Cardiac fibroblast (primary cell): ENCODE measurements at regions not wholly inside any gene's neighbourhood (a gene's known extent, or its start where the extent isn't known, plus 50 kb on each side); places are given as distances from the start of the nearest gene placed in this dataset.
A peak's percentile ranks its signal among the peaks of the same experiment; 100 is the strongest.
"Not testable (repeated sequence)": the region's sequence is repeated elsewhere in the genome, so short reads cannot be mapped to it uniquely, and the experiment has no call there.

ENCODE experiments used
- DNase-seq, 2 donors: peaks; one replicate each; pipeline versions ENCODE4 v3.0.0 to v3.0.0-alpha.2; 2010; ENCODE audit warnings: low read depth in 2 of 2
- H3K4me3 ChIP-seq, 2 donors: replicated peaks in 1 of 2; 1 replicate in 1 of 2; 2 replicates in 1 of 2; pipeline ENCODE4 v1.5.1; 2011; ENCODE audit warnings: low read depth in 2 of 2, low read length in 2 of 2, mild to moderate bottlenecking in 2 of 2, moderate library complexity in 1 of 2
- CTCF ChIP-seq: IDR thresholded peaks from one replicate; pipeline ENCODE4 v1.5.1; 2011; ENCODE audit warnings: low read depth, mild to moderate bottlenecking, low read length, inconsistent platforms

DNA sequence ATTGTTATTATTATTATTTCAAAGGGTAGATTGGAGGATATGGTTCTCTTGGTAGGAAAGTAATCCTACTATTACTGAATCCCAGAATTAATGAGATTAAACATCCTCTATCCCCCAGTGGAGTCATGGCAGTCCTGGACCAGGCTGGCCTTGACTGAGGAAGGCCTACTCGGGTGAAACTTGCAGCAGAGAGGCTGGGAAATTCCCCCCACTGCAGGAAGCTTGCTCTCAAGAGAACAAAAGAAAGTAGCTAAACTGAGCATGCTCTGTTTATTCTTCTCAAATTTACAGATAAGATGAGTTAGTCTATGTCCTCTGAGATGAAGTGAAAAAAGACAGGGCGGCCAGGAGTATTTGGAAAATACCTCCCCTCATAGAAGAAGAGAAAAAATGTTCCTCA is 233.9 kb upstream of the RPS23 start:
- DNase-seq = peak in 1 of 2 donors; percentile 21
- H3K4me3 ChIP-seq = no peak overlapping the region

DNA sequence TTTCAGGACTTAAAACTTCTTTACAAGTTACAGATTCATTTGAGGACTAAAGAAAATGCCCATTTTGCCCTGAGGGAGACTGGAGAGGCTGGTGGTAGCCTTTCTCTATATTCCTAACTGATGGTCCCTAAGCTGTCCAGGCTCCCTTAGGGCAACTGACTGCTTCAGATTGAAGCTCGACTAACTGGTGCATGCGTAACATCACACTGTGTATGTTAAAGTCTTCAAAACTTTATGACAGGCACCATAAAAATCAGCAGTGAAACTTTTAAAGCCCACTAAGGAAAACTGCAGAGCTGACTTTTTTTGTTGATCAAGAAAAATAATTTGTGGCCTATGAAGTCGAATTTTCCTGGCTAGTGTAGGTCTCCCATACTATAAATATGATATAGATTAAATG is 233.0 kb upstream of the RPS23 start:
- H3K4me3 ChIP-seq = no peak overlapping the region
- DNase-seq = no peak
- TF ChIP-seq CTCF = no peak

More for the DNA sequence above, 233.9 kb upstream of the RPS23 start:
- TF ChIP-seq CTCF = no peak

DNA sequence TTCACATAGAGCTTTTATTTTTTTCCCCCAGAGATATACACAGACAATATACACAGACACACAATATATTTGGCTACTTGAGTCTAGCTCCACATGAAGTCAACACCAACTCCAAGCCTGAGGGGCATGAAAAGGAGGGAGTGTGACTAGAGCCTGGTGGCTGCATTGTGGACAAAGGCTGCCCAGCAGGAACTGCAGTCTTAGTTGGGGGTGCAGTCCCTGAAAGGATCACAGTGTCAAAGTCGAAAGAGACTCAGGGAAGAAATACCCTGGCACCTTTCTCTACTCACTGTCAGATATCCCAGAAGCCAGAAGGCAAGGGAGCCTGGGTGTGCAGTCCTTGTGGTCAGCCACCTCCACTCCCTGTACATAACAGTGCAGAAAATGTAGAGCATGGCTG is 231.6 kb upstream of the RPS23 start:
- TF ChIP-seq CTCF = no peak
- no peak for DNase-seq
- no peak overlapping the region for H3K4me3 ChIP-seq

GRCh38 chr5:82506390-82506789 is 228.2 kb upstream of the RPS23 start:
- not testable (repeated sequence) for H3K4me3 ChIP-seq, DNase-seq

GRCh38 chr5:82499725-82500244 is 221.6 kb upstream of the RPS23 start:
- H3K4me3 ChIP-seq = no peak overlapping the region
- DNase-seq = peak in 1 of 2 donors; percentile 10
- no peak for TF ChIP-seq CTCF

DNA sequence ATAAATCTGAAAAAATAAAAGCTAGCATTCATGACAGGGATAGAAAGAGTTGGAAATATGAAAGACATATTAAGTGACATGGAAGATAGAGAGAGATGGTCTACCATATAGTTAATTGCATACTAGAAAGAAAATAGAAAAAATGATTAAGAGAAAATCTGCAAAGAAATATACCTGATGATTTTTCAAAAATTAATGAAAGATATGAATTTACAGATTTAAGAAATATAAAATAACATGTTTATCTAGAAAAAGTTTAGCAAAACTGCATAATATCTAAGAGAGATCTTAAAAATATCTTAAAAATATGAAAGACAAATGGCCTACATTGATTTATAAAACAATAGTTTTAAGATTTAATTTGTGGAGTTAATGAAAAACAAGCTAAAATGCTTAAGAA is 219.1 kb upstream of the RPS23 start:
- TF ChIP-seq CTCF = no peak
- DNase-seq = no peak
- no peak overlapping the region for H3K4me3 ChIP-seq

DNA sequence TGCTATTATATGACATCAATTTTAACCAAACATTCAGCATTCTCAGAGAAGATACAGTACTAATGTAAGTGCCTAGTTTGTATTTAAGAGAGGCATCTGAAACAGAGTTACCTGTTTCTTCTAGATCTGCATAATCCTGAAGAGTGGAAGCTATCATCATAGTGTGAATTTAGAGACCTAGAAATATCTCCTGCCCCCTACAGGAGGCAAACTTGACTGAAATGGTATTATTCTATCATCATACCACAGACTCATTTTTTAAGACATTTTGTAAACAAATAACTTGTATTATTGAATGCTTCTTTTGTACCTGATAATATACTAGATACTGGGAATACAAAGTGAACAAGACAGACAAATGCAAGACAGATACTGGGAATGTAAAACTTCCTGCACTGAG is 216.8 kb upstream of the RPS23 start:
- TF ChIP-seq CTCF = no peak
- H3K4me3 ChIP-seq = no peak overlapping the region
- peak; percentile 28 to 40 for DNase-seq

DNA sequence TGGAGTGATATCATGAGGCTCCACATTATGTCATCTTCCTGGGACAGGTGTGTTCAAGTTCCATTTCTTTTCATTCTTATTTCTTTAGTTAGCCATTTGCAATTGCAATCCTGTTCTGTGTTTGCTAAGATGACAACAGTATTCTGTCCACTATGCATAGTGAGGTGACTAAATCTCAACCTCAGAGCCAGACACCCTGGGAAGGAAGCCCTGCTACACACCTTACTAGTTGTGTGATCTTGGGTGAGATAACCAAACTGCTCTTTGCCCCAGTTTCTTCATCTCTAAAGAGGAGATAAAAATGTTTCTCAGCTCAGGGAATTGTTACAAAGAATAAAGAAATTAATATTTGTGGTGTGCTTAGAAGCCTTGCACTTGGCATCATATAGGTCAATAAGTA is 215.1 kb upstream of the RPS23 start:
- no peak for TF ChIP-seq CTCF
- no peak for DNase-seq
- no peak overlapping the region for H3K4me3 ChIP-seq
